NCI-H748 treated with DMSO at 0.1 percent for 48 hours (cell line): ENCODE measurements at regions not wholly inside any gene's neighbourhood (a gene's known extent, or its start where the extent isn't known, plus 50 kb on each side); places are given as distances from the start of the nearest gene placed in this dataset.

Source experiments
- DNase-seq: peaks from one replicate; lab custom pipeline; 2025; lab: John Stamatoyannopoulos, UW

GRCh38 chr12:77299001-77299400, 233.6 kb upstream of the E2F7 start:
- no peak for DNase-seq

- DNase-seq: no peak
Observed at GRCh38 chr12:77294016-77294415, 228.6 kb upstream of the E2F7 start.

- no peak for DNase-seq
Observed at GRCh38 chr12:77274926-77275325, 209.6 kb upstream of the E2F7 start.

- no peak for DNase-seq
Observed at GRCh38 chr12:77273898-77274297, 208.5 kb upstream of the E2F7 start.

- no peak for DNase-seq
Observed at GRCh38 chr12:77256956-77257355, 191.6 kb upstream of the E2F7 start.

GRCh38 chr12:77253321-77253720, 188.0 kb upstream of the E2F7 start:
- no peak for DNase-seq

GRCh38 chr12:77251799-77252198, 186.4 kb upstream of the E2F7 start:
- no peak for DNase-seq

- no peak for DNase-seq
Observed at GRCh38 chr12:77249892-77250291, 184.5 kb upstream of the E2F7 start.

GRCh38 chr12:77248036-77248435, 182.7 kb upstream of the E2F7 start:
- no peak for DNase-seq

- DNase-seq: no peak
Observed at GRCh38 chr12:77247542-77247941, 182.2 kb upstream of the E2F7 start.

- DNase-seq: no peak
Observed at GRCh38 chr12:77243345-77243744, 178.0 kb upstream of the E2F7 start.

- DNase-seq: no peak
Observed at GRCh38 chr12:77239617-77240016, 174.2 kb upstream of the E2F7 start.

GRCh38 chr12:77238335-77238734, 173.0 kb upstream of the E2F7 start:
- DNase-seq: no peak

- no peak for DNase-seq
Observed at GRCh38 chr12:77237896-77238295, 172.5 kb upstream of the E2F7 start.

GRCh38 chr12:77236066-77236465, 170.7 kb upstream of the E2F7 start:
- DNase-seq: no peak

GRCh38 chr12:77232045-77232444, 166.7 kb upstream of the E2F7 start:
- DNase-seq: no peak

- no peak for DNase-seq
Observed at GRCh38 chr12:77231501-77231918, 166.1 kb upstream of the E2F7 start.

- DNase-seq: no peak
Observed at GRCh38 chr12:77229640-77230442, 164.5 kb upstream of the E2F7 start.

- DNase-seq: no peak
Observed at GRCh38 chr12:77228376-77228775, 163.0 kb upstream of the E2F7 start.

- DNase-seq: no peak
Observed at GRCh38 chr12:77226368-77226767, 161.0 kb upstream of the E2F7 start.

- DNase-seq: no peak
Observed at GRCh38 chr12:77225373-77225772, 160.0 kb upstream of the E2F7 start.

- no peak for DNase-seq
Observed at GRCh38 chr12:77224346-77224745, 159.0 kb upstream of the E2F7 start.

- no peak for DNase-seq
Observed at GRCh38 chr12:77222336-77222735, 157.0 kb upstream of the E2F7 start.

GRCh38 chr12:77220586-77220985, 155.2 kb upstream of the E2F7 start:
- DNase-seq: no peak
